ENCODE measurements at regions not wholly inside any gene's neighbourhood (a gene's known extent, or its start where the extent isn't known, plus 50 kb on each side); places are given as distances from the start of the nearest gene placed in this dataset.

DNA sequence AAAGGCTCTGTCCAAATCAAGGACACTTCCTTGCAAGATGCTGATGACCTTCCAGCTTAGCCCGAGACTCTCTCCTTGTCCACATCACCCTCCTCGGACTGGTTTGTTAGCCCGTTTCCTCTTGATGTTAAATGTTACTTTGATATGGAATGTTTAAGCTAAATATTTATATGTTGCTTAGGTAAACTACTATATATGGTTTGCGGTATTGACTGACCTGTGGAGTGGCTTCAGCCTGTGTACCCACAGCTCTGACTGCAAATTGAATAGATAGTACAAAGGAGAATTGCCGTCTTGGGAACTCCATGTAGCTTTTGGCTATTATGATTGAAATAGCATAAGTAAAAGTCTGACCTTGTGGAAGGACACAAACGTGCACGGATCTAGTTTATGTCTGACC lies 422.0 kb downstream of the YTHDC2 start:
- no peak overlapping the region for H3K27ac ChIP-seq
- TF ChIP-seq, protein P1, sequence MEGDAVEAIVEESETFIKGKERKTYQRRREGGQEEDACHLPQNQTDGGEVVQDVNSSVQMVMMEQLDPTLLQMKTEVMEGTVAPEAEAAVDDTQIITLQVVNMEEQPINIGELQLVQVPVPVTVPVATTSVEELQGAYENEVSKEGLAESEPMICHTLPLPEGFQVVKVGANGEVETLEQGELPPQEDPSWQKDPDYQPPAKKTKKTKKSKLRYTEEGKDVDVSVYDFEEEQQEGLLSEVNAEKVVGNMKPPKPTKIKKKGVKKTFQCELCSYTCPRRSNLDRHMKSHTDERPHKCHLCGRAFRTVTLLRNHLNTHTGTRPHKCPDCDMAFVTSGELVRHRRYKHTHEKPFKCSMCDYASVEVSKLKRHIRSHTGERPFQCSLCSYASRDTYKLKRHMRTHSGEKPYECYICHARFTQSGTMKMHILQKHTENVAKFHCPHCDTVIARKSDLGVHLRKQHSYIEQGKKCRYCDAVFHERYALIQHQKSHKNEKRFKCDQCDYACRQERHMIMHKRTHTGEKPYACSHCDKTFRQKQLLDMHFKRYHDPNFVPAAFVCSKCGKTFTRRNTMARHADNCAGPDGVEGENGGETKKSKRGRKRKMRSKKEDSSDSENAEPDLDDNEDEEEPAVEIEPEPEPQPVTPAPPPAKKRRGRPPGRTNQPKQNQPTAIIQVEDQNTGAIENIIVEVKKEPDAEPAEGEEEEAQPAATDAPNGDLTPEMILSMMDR (conservative IDR thresholded peaks at IDR 0.05): no peak

DNA sequence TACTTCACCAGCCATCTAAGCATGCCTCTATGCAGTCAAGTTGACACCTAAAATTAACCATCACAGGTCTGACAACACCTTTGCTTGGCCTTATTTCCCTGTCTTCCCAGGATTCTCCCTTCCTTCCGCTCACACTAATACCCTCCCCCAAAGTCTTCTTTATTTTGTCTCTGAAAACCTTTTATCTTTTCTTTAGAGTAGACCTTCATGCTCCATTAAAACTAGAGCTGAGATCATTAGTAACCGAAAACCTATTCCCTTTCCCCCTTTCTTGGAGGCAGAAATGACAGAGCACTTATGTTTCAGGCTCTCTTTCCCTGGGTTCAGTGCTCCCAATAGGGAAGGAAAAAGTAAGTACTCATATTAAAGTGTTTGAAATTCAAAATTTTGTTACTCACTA lies 423.8 kb downstream of the YTHDC2 start:
- H3K27ac ChIP-seq: no peak overlapping the region
- TF ChIP-seq, protein P1 (conservative IDR thresholded peaks at IDR 0.05): no peak

DNA sequence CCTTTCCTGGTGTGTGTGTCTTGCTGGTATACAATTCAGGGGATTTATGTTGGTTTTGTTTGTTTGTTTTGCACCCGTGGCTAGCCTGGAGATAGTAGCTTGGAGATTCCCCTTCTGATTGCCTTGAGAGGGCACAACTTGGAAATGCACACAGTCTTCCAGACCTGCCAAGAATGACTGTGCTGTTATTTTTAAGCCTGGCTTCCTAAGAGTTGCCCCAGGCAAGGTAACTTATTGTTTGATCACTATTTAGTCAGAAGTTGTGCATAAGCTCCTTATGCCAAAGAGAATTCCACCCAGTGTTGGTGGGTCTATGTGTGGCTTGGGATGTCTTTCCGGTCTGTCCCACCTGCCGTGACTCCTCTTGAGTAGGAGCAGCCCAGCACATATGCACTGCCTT lies 421.9 kb upstream of the KCNN2 start:
- H3K27ac ChIP-seq: no peak overlapping the region
- TF ChIP-seq, protein P1 (conservative IDR thresholded peaks at IDR 0.05): no peak

DNA sequence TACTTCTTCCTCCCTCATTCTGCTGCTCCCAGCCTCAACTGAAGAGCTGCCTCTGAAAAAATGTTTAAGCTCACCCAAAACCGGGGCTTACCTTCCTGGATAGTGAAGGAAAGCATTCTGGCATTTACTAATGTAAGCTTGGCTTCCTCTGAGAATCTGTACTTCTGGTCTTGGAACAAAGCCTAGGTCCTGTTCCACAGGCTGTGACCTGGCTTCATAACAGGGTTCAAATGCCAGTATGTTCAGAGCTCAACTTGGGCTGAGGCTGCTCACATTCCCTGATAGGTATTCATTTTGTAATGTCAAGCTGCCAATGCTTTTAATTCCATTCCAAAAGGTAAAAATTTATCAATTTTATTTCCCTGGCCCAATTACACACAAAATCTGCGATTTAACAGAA lies 411.7 kb upstream of the KCNN2 start:
- peak overlapping the region; percentile 99 for H3K27ac ChIP-seq
- TF ChIP-seq, protein P1 (conservative IDR thresholded peaks at IDR 0.05): no peak

DNA sequence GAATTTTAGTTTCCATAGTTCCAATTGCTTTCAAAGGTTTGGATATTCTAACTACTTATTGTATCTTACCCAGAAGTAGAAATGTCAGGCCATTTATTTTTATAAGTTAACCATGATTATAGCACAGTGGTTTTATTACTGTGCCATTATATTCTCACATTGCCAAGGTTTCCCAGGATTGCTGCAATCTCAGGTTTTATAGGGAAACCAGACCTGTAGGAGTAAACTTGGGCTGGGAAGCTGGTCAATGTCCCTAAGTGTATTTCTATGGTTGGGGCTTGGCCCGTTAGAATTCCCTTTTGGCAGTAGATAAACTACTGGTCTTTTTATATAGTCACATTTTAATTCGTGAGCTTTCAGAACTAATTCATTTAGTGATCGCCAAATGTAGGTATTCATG lies 396.6 kb upstream of the KCNN2 start:
- TF ChIP-seq, protein P1 (conservative IDR thresholded peaks at IDR 0.05): no peak
- H3K27ac ChIP-seq: peak overlapping the region; percentile 24

DNA sequence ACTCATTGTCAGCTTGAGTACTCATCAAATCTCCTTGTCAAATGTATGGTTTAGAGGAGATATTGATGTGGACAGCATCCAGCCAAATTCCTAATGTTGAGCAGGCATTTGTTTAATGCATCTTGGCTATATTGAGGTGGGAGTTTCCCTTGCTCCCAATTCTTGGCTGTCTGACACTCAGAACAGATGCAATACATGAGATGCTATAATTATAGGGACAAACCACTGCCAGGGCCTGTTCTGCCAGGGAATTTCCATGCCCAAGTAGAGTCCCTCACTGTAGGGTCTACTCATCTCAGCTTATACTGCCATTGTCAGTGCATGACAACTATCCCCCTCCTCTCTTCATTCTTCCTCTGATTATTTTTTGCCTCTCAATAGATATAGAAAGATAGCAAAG lies 392.0 kb upstream of the KCNN2 start:
- peak overlapping the region; percentile 93 for H3K27ac ChIP-seq
- TF ChIP-seq, protein P1 (conservative IDR thresholded peaks at IDR 0.05): no peak

DNA sequence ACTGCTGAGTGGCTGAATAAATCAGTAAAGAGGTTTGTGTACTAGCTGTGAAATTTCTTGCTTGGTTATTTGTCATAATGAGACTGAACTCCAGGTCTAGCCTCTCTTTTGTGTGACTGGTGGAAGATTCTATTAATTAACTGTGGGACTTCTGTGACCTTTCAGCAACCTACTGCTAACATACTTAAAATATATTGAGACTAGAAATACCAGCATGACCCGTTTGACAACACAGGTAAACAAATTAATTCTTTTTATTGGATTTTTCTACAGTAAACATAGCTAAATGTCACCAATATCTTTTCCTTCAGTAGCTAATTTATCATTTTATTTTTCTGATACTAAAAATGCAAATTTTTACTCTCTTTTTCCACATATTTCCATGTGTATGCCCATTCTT lies 390.4 kb upstream of the KCNN2 start:
- H3K27ac ChIP-seq: peak overlapping the region; percentile 93
- TF ChIP-seq, protein P1 (conservative IDR thresholded peaks at IDR 0.05): no peak

DNA sequence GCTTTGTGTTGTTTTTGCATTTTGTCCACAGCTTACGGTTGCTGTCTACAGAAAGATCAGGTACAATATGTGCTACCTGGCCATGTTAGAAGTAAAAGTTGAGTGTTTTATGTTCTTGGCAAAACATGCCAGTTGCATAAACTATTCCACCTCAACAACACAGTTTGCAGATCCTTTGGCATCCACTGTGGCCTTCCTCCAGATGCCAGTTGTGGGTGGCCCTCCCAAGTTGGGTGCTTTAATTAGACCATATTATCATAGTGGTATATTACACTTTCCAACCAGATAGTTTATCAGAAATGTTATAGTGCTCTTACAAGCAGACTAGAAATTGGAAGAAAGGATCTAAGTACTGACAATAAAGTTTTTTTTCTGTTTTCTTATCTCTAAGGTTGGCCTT lies 386.9 kb upstream of the KCNN2 start:
- peak overlapping the region; percentile 4; the same call in 1 of the 2 replicates for H3K27ac ChIP-seq
- TF ChIP-seq, protein P1 (conservative IDR thresholded peaks at IDR 0.05): no peak

Measured in VCaP (cell line).